Peyer's patch (tissue), 4 donors: ENCODE measurements at regions not wholly inside any gene's neighbourhood (a gene's known extent, or its start where the extent isn't known, plus 50 kb on each side); places are given as distances from the start of the nearest gene placed in this dataset.

ENCODE experiments used
- DNase-seq, 3 donors: peaks; one replicate each; pipeline ENCODE4 v3.0.0-alpha.2; 2017 to 2019
- H3K27ac ChIP-seq, 4 donors: fragments of 200-600 bp; sonication (generic); one replicate each; pipeline ENCODE4 v1.5.1; 2016 to 2019
- H3K27me3 ChIP-seq, 2 donors: fragments of 200-600 bp; sonication (generic); one replicate each; pipeline ENCODE4 v1.5.1; 2019
- H3K36me3 ChIP-seq, 3 donors: fragments of 200-600 bp; sonication (generic); one replicate each; pipeline ENCODE4 v1.5.1; 2016 to 2019
- H3K4me1 ChIP-seq, 4 donors: fragments of 200-600 bp; sonication (generic); one replicate each; pipeline ENCODE4 v1.5.1; 2016 to 2019
- H3K4me3 ChIP-seq, 4 donors: fragments of 200-600 bp; sonication (generic); 1 replicate in 3 of 4; 2 replicates in 1 of 4; pipeline ENCODE4 v1.5.1; 2016 to 2019; ENCODE audit warnings: mild to moderate bottlenecking in 1 of 4
- H3K9me3 ChIP-seq, 4 donors: fragments of 200-600 bp; sonication (generic); one replicate each; pipeline ENCODE4 v1.5.1; 2016 to 2019; ENCODE audit warnings: mild to moderate bottlenecking in 1 of 4
- CTCF ChIP-seq, 6 experiments: fragments of 450-650 bp in 4 of 6; fragments of 200-600 bp in 2 of 6; sonication (generic) in 1 of 6; IDR thresholded peaks; one replicate each; pipeline ENCODE4 v1.5.1; 2017 to 2019; ENCODE audit warnings: antibody characterized with exemption in 6 of 6, mild to moderate bottlenecking in 3 of 6, moderate library complexity in 1 of 6
- POLR2A ChIP-seq, 2 donors: fragments of 450-650 bp; IDR thresholded peaks; one replicate each; pipeline ENCODE4 v1.5.1; 2017; ENCODE audit warnings: antibody characterized with exemption in 2 of 2, mild to moderate bottlenecking in 2 of 2, moderate library complexity in 2 of 2

GRCh38 chr4:35167385-35167784, 1076.9 kb downstream of the ARAP2 start:
- Histone ChIP-seq H3K9me3 (no peaks in the 10 kb centered on the region), H3K27me3 (no peaks in the 10 kb centered on the region), H3K27ac (no peak overlapping the region), H3K4me3 (no peak overlapping the region), H3K4me1 (no peaks in the 10 kb centered on the region), H3K36me3 (no peaks in the 10 kb centered on the region)
- DNase-seq: no peak
- no peak for TF ChIP-seq POLR2A (IDR thresholded peaks at IDR 0.05)
- TF ChIP-seq CTCF (IDR thresholded peaks at IDR 0.05): no peak

GRCh38 chr4:35175487-35175886, 1068.8 kb downstream of the ARAP2 start:
- no peaks in the 10 kb centered on the region for H3K27me3 ChIP-seq
- TF ChIP-seq CTCF (IDR thresholded peaks at IDR 0.05) (no peak), POLR2A (IDR thresholded peaks at IDR 0.05) (no peak)
- H3K9me3 ChIP-seq: no peaks in the 10 kb centered on the region
- H3K36me3 ChIP-seq: no peaks in the 10 kb centered on the region
- no peak overlapping the region for H3K27ac ChIP-seq
- no peaks in the 10 kb centered on the region for H3K4me1 ChIP-seq
- no peak overlapping the region for H3K4me3 ChIP-seq
- no peak for DNase-seq

- TF ChIP-seq CTCF (IDR thresholded peaks at IDR 0.05) (no peak), POLR2A (IDR thresholded peaks at IDR 0.05) (no peak)
- Histone ChIP-seq H3K36me3 (no peaks in the 10 kb centered on the region), H3K9me3 (no peaks in the 10 kb centered on the region), H3K27ac (no peak overlapping the region), H3K27me3 (no peaks in the 10 kb centered on the region), H3K4me1 (no peaks in the 10 kb centered on the region), H3K4me3 (no peak overlapping the region)
- no peak for DNase-seq
These were observed 1068.4 kb downstream of the ARAP2 start for GRCh38 chr4:35175894-35176293.

- Histone ChIP-seq H3K27ac (no peak overlapping the region), H3K36me3 (no peaks in the 10 kb centered on the region), H3K9me3 (no peaks in the 10 kb centered on the region), H3K27me3 (no peaks in the 10 kb centered on the region), H3K4me1 (no peaks in the 10 kb centered on the region), H3K4me3 (no peak overlapping the region)
- DNase-seq: no peak
- TF ChIP-seq CTCF (IDR thresholded peaks at IDR 0.05): no peak
- TF ChIP-seq POLR2A (IDR thresholded peaks at IDR 0.05): no peak
These were observed 1061.9 kb downstream of the ARAP2 start for GRCh38 chr4:35182451-35182850.

GRCh38 chr4:35189988-35190613, 1054.2 kb downstream of the ARAP2 start:
- TF ChIP-seq POLR2A (IDR thresholded peaks at IDR 0.05): no peak
- TF ChIP-seq CTCF (IDR thresholded peaks at IDR 0.05): no peak
- Histone ChIP-seq H3K27ac (no peak overlapping the region), H3K4me1 (no peaks in the 10 kb centered on the region), H3K36me3 (no peaks in the 10 kb centered on the region), H3K4me3 (no peak overlapping the region), H3K9me3 (no peaks in the 10 kb centered on the region), H3K27me3 (no peaks in the 10 kb centered on the region)
- DNase-seq: no peak

GRCh38 chr4:35201403-35201802, 1042.9 kb downstream of the ARAP2 start:
- no peak for DNase-seq
- Histone ChIP-seq H3K9me3 (peaks cover 0 to 4% (median 0%) of the 10 kb centered on the region in 4 donors), H3K4me3 (no peak overlapping the region), H3K36me3 (no peaks in the 10 kb centered on the region), H3K4me1 (no peaks in the 10 kb centered on the region), H3K27ac (no peak overlapping the region), H3K27me3 (no peaks in the 10 kb centered on the region)
- TF ChIP-seq CTCF (IDR thresholded peaks at IDR 0.05) (no peak), POLR2A (IDR thresholded peaks at IDR 0.05) (no peak)
